ENCODE measurements at regions not wholly inside any gene's neighbourhood (a gene's known extent, or its start where the extent isn't known, plus 50 kb on each side); places are given as distances from the start of the nearest gene placed in this dataset.
"Not testable (repeated sequence)": the region's sequence is repeated elsewhere in the genome, so short reads cannot be mapped to it uniquely, and the experiment has no call there.

DNA sequence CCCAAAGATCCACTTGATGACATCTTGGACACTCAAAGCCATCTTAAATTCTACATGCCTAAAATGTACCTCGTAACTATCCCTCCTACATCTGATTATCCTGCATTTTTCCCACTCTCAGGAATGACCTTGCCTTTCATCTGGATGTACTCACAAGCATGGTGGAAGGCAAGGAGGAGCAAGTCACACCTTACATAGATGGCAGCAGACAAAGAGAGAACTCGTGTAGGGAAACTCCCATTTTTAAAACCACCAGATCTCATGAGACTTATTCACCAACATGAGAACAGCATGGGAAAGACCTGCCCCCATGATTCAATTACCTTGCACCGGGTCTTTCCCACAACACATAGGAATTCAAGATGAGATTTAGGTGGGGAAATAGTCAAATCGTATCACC lies 616.0 kb downstream of the MCTP2 start:
- no peak for DNase-seq

DNA sequence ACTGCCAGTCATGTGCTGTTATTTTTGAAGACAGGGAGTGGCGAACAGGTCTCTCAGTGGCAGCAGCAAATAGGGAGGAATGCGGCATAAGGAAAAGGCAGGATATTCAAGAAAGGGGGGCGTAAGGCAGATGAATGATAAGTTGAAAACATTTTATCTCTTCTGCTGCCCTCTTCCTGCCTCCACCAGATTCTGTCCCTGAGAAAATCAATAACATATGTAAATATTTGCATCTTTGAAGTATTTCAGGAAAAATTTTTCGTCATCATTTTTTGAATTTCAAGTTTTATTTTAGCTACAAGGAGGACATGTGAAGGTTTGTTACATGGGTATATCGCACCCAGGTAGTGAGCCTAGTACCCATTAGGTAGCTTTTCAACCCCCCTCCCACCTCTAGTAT lies 616.7 kb downstream of the MCTP2 start:
- DNase-seq, result no peak

DNA sequence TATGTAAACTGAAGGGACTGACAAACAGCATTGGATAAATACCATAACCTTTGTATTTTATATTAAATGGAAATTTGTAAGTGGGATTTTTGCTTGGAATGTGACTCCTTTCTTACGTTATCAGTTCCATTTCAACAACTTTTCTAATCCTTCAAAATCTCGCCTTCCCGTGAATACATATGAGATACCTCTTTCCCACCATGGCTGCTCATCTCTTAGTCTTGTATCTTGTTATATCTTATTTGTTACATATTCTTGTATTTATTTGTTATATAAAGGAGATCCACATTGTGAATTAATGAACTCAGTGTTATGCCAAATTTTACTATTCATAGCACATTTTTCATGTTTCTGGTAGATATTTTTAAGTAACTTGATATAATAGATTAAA lies 623.7 kb downstream of the MCTP2 start:
- DNase-seq, result no peak

DNA sequence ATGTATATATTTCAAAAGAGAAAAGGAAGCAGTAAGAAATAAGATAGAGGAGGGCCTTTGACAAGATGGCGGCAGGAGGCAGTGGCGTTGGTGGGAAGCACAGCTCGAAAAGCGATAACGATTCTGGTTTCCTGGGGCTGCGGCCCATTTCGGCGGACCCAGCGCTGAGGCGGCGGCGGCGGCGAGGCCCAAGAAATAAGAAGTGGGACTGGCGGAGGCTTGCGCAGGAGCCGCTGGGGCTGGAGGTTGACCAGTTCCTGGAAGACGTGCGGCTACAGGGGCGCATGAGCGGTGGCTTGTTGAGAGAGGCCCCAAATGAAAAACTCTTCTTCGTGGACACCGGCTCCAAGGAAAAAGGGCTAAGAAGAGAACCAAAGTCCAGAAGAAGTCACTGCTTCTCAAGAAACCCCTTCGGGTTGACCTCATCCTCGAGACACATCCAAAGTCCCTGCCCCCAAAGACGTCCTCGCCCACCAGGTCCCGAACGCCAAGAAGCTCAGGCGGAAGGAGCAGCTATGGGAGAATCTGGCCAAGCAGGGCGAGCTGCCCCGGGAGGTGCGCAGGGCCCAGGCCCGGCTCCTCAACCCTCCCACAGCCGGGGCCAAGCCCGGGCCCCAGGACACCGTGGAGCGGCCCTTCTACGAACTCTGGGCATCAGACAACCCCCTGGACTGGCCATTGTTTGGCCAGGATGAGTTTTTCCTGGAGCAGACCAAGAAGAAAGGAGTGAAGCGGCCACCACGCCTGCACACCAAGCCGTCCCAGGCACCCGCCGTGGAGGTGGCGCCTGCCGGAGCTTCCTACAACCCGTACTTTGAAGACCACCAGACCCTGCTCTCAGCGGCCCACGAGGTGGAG lies 624.3 kb downstream of the MCTP2 start:
- DNase-seq, result no peak

DNA sequence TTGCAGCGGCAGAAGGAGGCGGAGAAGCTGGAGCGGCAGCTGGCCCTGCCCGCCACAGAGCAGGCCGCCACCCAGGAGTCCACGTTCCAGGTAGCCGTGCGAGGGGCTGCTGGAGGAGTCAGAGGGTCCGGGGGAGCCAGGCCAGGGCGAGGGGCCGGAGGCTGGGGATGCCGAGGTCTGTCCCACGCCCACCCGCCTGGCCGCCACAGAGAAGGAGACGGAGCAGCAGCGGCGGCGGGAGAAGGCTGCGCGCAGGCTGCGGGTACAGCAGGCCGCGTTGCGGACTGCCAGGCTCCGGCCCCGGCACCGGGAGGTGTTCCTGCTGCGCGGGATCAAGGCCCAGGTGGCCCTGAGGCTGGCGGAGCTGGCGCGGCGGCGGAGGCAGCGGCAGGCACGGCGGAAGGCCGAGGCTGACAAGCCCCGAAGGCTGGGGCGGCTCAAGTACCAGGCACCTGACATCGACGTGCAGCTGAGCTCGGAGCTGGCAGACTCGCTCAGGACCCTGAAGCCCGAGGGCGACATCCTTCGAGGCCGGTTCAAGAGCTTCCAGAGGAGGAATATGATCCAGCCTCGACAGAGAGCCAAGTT lies 625.0 kb downstream of the MCTP2 start:
- DNase-seq, result no peak

DNA sequence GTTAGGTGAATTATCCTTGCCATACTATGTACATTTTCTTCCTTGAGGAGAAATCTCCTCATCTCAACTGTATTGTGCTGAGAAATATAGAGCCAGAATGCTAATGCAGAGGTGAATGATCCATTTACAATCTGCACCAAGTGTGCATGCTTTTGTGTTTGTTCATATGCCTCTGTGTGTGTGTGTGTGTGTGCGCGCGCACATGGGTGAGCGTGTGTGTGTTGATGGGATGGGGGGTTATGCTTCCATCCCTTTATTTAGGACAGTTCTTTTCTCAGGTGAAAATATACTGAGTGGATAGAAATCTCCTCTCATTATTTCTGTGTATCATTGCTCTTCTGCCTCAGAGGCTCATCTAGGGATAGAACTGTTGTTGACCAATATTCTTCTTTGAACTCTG lies 626.1 kb downstream of the MCTP2 start:
- no peak for DNase-seq

DNA sequence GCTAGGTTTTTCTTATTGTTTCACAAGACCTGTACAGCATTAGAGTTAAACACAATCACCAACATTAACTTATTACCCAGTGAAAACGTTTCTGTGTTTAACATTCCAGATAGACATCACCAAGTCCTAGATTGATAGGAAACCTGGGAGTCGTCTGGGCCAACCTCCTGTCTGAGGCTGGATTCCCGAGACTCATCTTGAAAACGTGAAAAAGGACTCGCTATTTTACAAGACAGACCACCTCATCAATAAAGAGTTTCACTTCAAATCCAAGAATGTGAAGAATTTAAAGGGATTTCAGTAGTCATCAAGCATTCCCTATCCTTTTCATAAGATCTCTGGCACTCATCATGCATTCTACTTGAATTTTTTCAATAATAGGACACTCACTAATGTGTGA lies 626.6 kb downstream of the MCTP2 start:
- DNase-seq, result no peak

DNA sequence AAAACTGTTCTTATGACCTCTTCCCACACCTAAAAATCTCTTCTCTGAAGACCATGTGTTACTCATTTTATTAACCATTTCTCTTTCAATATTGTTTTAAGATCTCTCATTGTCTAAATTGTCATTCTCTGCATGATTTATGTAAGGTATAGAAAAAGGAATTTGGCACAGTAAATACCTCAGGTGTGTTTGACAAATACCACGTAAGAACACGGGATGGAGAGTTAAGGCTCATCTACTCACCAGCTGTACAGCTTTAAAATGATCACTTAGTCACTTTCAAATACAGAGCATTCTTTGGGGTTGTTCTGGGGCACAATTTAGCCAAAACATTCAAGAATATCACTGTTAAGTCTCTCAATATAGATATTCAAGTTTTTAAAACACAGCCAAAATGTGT lies 627.1 kb downstream of the MCTP2 start:
- no peak for DNase-seq

DNA sequence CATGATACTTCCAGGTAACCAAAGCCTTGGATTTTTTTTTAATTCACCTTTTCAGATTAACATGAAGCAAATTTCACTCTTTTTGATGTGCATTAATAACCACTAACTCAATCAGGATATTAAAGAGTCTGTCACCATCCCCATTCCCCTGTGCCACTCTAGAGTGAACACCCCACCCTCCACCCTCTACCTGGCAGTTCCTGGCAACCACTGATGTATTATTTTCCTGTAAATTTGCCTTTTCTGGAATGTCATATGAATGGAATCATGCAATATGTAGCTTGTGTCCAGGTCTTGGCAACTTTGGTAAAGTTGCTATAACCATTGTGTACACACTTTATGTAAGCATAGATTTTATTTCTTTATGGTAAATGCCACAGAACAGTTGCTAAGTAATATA lies 627.6 kb downstream of the MCTP2 start:
- DNase-seq, result no peak

DNA sequence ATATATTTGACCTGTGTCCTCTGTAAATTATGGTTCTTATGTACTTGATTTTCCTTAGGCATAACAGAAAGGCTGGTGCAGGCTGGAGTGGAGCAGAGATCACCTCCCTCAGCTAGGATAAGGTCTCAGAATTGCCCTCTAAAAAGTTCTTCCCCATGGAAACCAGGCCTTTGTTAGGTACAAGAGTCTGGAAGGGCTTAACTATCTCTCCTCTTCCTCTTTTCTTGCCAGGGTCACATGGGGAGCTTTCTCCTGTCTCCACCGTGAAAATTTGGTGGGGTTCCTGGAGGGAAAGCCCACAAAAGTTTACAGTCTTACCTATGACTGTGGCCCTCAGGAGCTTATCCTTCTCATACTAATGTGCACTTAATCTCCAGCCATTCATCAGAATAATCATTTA lies 633.2 kb downstream of the MCTP2 start:
- DNase-seq, result no peak

DNA sequence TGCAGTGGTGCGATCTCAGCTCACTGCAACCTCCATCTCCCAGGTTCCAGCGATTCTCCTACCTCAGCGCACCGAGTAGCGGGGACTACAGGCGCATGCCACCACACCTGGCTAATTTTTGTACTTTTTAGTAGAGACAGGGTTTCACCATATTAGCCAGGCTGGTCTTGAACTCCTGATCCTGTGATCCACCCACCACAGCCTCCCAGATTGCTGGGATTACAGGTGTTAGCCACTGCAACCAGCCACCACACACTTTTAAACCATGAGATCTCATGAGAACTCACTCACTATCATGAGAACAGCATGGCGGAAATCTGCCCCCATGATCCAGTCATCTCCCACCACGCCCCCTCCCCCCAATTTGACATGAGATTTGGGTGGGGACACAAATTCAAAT lies 636.9 kb downstream of the MCTP2 start:
- not testable (repeated sequence) for DNase-seq

DNA sequence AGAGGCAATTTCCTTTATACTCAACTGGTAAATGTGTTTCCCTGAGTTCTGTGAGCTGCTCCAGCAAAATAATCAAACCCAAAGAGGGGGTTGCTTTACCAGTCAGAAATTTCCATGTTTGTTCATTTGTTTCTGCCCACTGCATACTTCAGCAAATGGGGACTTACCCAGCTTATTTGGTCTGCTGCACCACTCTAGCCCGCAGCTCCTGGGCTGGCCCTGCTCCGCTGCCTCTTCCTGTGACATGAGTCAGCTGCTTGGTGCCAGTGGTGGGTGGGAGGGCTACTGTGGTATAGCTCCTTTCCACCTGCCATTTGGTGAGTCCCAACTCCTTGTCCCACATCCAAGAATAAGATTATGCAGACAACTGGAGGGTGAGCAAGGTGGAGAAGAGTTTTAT lies 644.2 kb downstream of the MCTP2 start:
- no peak for DNase-seq

DNA sequence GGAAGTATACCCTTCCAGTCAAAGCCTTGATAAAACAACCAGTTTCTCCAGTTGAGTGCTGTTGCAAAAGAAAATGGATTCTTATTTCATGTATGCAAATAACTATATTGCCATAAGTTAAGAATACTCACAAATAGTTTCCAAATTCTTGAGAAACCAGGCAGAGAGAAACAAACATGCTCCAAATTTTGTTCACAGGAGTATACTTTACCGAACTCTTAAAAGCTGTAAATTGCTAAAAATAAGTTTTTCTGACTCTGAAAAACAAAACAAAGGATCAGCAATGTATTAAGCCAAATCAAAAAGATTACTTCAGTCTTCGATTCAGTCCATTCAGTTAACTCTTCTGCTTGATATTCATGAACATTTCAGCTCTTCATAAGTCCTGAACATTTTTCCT lies 646.5 kb downstream of the MCTP2 start:
- DNase-seq, result no peak

DNA sequence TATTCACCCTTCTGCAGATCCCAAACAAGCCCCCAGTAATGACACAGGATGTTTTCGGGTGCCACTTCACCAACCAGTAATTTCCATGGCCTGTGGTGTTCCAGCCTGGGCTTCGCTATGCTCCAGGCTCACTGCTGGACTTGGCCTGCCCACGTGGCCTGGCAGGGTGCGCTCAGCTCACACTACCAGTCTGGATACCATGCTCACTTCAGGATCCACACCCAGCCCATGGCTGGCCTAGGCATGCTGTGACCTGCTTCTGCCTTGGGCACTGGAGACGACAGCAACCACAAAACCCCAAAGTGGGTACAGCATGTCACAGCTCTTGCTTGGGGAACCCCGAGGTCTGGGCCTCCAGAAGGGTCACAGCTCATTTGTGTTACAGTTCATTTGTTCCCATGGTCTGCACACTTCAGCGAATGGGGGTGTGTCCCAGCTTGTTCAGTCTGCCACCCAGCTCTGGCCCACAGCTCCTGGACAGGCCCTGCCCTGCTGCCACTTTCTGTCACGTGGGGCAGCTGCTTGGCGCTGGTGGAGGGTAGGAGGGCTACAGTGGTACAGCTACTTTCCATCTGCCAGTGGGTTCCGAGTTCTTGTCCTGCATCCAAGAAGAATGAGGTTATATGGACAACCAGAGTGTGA lies 650.8 kb downstream of the MCTP2 start:
- no peak for DNase-seq

DNA sequence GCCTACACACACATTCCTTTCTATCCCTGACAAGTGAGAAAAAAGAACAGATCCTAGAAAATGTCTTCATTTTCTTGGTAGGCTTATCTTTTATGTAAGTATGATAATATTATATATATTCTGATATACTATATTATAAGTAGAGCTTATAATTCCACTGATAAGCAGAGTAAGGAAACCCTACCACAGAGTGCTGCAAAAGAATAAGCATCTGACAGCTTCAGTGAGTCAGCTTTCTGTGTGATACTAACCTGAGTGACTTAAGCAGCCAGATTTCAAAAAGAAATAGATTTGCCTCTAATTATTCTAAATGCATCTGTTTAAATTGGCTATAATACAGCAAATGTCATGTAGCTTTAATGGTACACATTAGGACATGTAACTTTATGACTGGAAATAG lies 656.0 kb downstream of the MCTP2 start:
- no peak for DNase-seq

DNA sequence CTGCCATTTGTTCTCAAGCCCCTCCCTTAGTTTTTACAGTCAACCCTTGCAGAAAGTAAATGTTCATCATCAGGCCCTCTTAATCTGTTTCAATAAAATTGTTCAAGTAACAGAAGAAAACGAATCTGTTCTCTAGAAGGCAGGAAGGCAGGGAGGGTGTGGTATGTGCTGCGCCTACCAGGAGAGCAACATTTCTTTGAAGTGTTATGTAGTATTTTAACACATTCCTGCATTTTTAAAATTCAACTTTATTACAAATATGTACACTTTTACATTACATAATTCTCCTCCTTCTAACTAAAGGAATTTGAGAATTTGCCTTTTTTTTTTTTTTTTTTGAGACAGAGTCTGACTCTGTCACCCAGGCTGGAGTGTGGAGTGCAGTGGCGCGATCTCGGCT lies 657.8 kb downstream of the MCTP2 start:
- DNase-seq, result no peak

DNA sequence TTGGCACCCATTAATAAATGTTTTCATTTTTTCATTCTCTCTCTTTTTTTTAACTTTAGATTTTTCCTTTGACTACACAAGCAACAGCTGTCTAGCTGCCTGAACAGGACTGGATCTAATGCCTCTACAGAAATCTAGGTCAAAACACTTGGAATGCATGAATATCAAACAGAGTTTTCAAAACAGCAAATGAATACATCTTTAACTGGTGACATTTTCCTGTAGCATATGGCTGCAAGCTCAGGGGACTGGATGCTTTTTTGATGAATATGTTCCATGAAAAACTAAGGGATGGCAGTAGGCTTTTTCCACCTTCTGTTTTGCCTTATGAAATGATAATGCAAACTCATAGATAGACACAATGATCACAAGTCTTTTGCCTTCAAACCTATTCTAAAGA lies 661.7 kb downstream of the MCTP2 start:
- DNase-seq, result no peak

DNA sequence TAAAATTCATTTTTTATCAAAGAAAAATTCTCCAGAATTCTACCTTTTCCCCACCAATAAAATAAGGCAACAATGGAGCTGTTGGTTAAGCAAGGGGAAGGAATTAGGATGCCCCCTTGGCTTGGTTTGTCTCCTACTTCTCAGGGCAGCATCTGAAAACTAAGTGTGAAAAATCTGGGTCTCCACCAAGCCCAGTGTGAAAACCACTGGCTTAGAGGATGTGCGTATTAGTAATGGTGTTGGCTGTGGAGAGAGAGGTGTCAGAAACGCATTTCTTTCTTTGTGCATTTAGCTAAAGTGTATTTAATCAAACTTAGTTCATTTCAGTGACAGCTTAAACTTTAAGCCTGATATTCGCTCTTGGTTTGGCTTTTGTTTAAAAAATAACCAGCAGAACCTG lies 662.7 kb downstream of the MCTP2 start:
- DNase-seq, result no peak

DNA sequence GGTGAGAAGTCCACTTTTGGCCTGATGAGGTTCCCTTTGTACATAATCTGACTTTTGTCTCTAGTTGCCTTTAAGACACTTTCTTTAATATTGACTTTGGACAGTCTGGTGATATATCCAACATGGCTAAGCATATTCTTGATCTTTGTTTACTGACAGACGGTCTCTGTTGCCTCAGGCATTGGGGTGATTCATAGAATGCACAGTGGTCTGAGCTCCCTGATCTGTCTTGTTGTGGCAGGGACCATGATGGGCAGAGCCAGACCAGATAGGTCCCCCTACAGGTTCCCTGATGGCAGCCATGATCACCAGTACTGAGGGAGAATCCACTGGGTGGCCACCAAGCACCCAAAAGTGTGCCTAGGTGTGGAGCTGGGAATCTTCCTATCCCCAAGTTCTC lies 678.1 kb downstream of the MCTP2 start:
- no peak for DNase-seq

DNA sequence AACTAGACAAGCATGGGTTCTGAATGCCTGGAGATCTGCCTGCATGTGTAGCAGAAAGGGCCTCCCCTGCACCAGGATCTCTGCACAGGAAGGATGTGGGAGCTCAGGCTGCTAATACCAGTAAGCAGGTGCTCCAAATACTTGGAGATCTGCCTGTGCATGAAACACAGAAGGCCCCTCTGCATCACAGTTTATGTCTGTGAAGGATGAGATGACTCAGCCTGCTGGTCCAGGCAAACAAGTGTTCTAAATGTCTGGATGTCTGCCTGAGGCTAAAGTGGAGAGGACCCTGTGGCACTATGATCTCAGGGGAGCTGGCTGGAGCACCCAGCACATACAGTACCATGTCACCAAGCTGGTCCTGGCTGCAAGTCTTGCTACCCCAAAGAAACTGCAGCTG lies 678.8 kb downstream of the MCTP2 start:
- DNase-seq, result no peak

DNA sequence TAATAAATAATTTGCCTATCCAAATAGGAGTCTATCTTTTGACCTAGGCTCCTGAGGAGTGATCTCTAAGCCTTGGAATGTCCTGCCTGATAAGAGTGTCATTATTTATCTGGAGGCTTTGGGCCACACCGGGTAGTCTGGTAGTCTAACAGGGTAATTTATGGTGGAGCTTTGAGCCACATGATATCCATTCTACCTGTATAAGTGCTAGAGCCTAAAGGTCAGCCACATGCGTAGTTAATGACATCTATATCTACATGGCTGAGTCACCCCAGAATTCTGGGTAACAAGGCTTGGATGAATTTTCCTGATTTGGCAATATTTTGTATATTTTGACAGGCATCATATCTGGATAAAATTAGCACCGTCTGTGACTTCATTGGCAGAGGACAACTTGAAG lies 681.4 kb downstream of the MCTP2 start:
- DNase-seq, result no peak

DNA sequence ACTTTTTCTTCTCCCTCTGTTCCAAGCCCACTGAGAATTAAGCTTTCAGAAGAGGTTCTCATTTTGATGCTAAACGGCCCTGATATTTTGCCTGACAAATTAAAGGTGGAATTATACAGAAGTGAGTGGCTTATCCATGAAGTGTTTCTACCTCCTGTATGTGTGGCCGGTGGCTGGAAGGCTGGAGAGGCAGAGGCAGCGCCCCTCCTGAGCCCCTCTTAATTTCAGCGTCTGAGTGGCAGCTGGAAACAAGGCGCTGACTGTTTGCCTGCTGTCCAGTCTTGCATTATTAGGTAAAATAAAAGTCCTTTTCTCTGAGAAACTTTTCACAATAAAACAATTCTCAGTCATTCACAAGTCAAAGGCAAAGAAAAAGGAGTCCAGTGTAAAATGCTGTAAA lies 685.7 kb downstream of the MCTP2 start:
- DNase-seq, result no peak

DNA sequence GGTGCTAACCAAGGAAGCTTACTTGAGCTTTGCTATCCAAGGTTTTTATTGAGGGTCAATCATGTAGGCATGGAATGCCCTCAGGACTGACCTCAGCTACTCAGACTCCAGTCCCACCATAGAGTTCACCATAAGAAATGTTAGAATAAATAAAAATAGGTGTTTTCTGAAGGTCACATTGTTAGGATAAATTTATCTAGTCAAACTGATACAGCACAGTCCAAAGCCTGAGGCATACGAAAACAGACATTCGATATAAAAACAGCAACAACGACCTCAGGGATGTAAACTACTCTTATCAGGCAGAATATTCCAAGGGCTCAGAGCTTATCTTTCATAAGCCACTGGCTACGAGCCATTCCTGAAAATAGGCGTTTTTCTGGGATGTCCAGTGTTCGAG lies 690.6 kb downstream of the MCTP2 start:
- no peak for DNase-seq

DNA sequence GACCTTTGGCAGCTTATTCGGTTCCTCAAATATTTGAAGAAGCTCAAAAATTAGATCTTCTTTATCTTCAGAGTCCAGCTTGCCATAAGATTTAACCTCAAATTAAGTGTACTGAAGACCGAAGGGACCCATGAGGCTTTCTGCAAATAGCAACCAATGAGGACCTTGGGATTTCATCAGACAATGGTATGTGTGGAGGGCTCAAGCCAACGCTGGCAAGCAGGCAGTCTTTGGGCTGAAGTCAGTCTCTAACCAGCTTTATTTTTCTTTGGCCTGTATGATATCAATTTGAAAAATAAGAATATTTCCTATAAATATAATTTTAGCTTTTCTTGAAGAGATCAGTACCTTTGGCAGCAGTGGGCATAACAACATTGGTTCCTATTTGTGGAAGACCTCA lies 692.7 kb downstream of the MCTP2 start:
- DNase-seq, result no peak
